CD4-positive, alpha-beta T cell treated with Interferon gamma for 1 hour (primary cell): ENCODE measurements at regions not wholly inside any gene's neighbourhood (a gene's known extent, or its start where the extent isn't known, plus 50 kb on each side); places are given as distances from the start of the nearest gene placed in this dataset.
"Not testable (repeated sequence)": the region's sequence is repeated elsewhere in the genome, so short reads cannot be mapped to it uniquely, and the experiment has no call there.

Source experiments
- DNase-seq: peaks from one replicate; pipeline ENCODE4 v3.0.0-alpha.2; 2020

GRCh38 chr1:14421295-14421976 is 177.0 kb upstream of the KAZN start:
- DNase-seq = no peak

GRCh38 chr1:14421977-14422609 is 176.4 kb upstream of the KAZN start:
- no peak for DNase-seq

- no peak for DNase-seq
These were observed 174.0 kb upstream of the KAZN start for GRCh38 chr1:14424325-14425002.

GRCh38 chr1:14426854-14427253 is 171.6 kb upstream of the KAZN start:
- no peak for DNase-seq

GRCh38 chr1:14429577-14429976 is 168.9 kb upstream of the KAZN start:
- DNase-seq = no peak

GRCh38 chr1:14432728-14433127 is 165.8 kb upstream of the KAZN start:
- DNase-seq = not testable (repeated sequence)

- DNase-seq = no peak
These were observed 163.0 kb upstream of the KAZN start for GRCh38 chr1:14435368-14436023.

GRCh38 chr1:14437417-14437918 is 161.0 kb upstream of the KAZN start:
- no peak for DNase-seq

GRCh38 chr1:14438127-14438769 is 160.2 kb upstream of the KAZN start:
- DNase-seq = no peak

- DNase-seq = no peak
These were observed 159.5 kb upstream of the KAZN start for GRCh38 chr1:14439015-14439414.

GRCh38 chr1:14440166-14440565 is 158.3 kb upstream of the KAZN start:
- DNase-seq = no peak

GRCh38 chr1:14440731-14441130 is 157.8 kb upstream of the KAZN start:
- DNase-seq = no peak

- no peak for DNase-seq
These were observed 157.2 kb upstream of the KAZN start for GRCh38 chr1:14441302-14441741.

GRCh38 chr1:14442669-14443068 is 155.8 kb upstream of the KAZN start:
- no peak for DNase-seq

GRCh38 chr1:14443164-14443787 is 155.2 kb upstream of the KAZN start:
- no peak for DNase-seq

- no peak for DNase-seq
These were observed 147.3 kb upstream of the KAZN start for GRCh38 chr1:14451217-14451616.

GRCh38 chr1:14452551-14452950 is 145.9 kb upstream of the KAZN start:
- no peak for DNase-seq

- DNase-seq = no peak
These were observed 138.3 kb upstream of the KAZN start for GRCh38 chr1:14460173-14460572.

GRCh38 chr1:14462851-14463250 is 135.6 kb upstream of the KAZN start:
- DNase-seq = no peak

GRCh38 chr1:14466006-14466405 is 132.5 kb upstream of the KAZN start:
- DNase-seq = no peak

- DNase-seq = no peak
These were observed 131.4 kb upstream of the KAZN start for GRCh38 chr1:14467112-14467511.

- no peak for DNase-seq
These were observed 129.7 kb upstream of the KAZN start for GRCh38 chr1:14468751-14469150.
